Right lobe of liver (tissue), 6 donors: ENCODE measurements at regions not wholly inside any gene's neighbourhood (a gene's known extent, or its start where the extent isn't known, plus 50 kb on each side); places are given as distances from the start of the nearest gene placed in this dataset.

Experiments used
- ATAC-seq, 4 donors: fragments of 200-7000 bp; cut with Tn5 transposase; one replicate each; pipeline ENCODE4 v1.9.1; 2020; ENCODE audit warnings: mild to moderate bottlenecking in 4 of 4, moderate library complexity in 4 of 4
- DNase-seq, 3 donors: peaks; one replicate each; pipeline ENCODE4 v3.0.0-alpha.2; 2020
- H3K27ac ChIP-seq, 3 donors: fragments of 200-600 bp; one replicate each; pipeline ENCODE4 v1.8.0; 2022
- H3K27me3 ChIP-seq, 2 donors: fragments of 200-600 bp; one replicate each; pipeline ENCODE4 v1.8.0; 2022
- H3K36me3 ChIP-seq, 4 donors: fragments of 200-600 bp; sonication (generic) in 1 of 4; one replicate each; pipeline versions ENCODE4 v1.5.1 to v1.8.0; 2017 to 2022; ENCODE audit warnings: control low read depth in 1 of 4
- H3K4me1 ChIP-seq, 4 donors: fragments of 200-600 bp; sonication (generic) in 1 of 4; one replicate each; pipeline versions ENCODE4 v1.5.1 to v1.8.0; 2017 to 2022; ENCODE audit warnings: control low read depth in 1 of 4
- H3K4me3 ChIP-seq, 3 donors: fragments of 200-600 bp; one replicate each; pipeline ENCODE4 v1.8.0; 2022
- H3K9me3 ChIP-seq, 4 donors: fragments of 200-600 bp; sonication (generic) in 1 of 4; one replicate each; pipeline versions ENCODE4 v1.5.1 to v1.8.0; 2017 to 2022; ENCODE audit warnings: control low read depth in 1 of 4
- CTCF ChIP-seq, 4 donors: fragments of 200-600 bp in 3 of 4; fragments of 450-650 bp in 1 of 4; IDR thresholded peaks; one replicate each; pipeline versions ENCODE4 v1.5.1 to v1.8.0; 2016 to 2022; ENCODE audit warnings: antibody characterized with exemption in 4 of 4, mild to moderate bottlenecking in 2 of 4
- POLR2A ChIP-seq: fragments of 450-650 bp; IDR thresholded peaks from one replicate; pipeline ENCODE4 v1.6.1; 2017; ENCODE audit warnings: antibody characterized with exemption, mild to moderate bottlenecking
- WGBS: methylation state at CpG from one replicate; pipeline ENCODE4 v1.1.6; 2018; ENCODE audit warnings: low coverage, low lambda C conversion rate; ENCODE audit not compliant: insufficient coverage; ENCODE audit errors: missing lambda C conversion rate; 5-methylcytosine and 5-hydroxymethylcytosine counted together
- intact Hi-C, 2 donors: fragments of 100-400 bp; cut with DNase I; formaldehyde crosslinking; loops; one replicate each; pipeline versions ENCODE4 v1.11.2 to v1.14.1; 2022
- donor health status: DM: no; HTN: yes; CAD: no.
- donor health status: DM: no; HTN: no; CAD: no.
- donor health status: DM: no; HTN: no; CAD: no.
- donor health status: DM: no; HTN: yes; CAD: no.
- donor health status: DM: no; HTN: yes; CAD: no.

- intact Hi-C loops: no loop called here
- 76% methylated on average over 1 of the region's 1 CpG for WGBS
- Histone ChIP-seq H3K27ac (no peak overlapping the region), H3K9me3 (no peaks in the 10 kb centered on the region), H3K4me1 (no peaks in the 10 kb centered on the region), H3K36me3 (no peaks in the 10 kb centered on the region), H3K27me3 (no peaks in the 10 kb centered on the region), H3K4me3 (no peak overlapping the region)
- no peak for TF ChIP-seq POLR2A
- TF ChIP-seq CTCF (IDR thresholded peaks at IDR 0.05): no peak
- ATAC-seq: no peak
- DNase-seq: no peak
Observed at GRCh38 chr15:36053746-36054145, 507.8 kb upstream of the DPH6 start.

DNA sequence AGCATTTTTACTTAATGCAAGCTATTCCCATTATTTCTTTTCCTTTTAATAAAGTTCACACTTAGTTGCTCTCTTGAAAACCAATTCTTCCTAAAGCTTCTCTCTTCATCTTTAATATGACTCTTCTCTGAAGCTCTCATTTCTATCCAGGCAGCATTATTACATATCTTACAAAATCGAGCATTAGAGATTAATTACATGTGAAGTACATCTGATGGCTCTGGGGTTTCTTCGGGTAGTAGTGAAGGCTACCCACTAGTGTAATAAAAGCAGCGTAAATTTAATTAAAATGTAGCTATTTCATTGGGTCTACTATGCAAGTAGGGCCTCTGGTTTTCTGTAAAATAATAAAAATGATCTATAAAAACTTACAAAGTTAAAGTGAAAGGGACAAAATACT is 513.6 kb upstream of the DPH6 start:
- no peak for DNase-seq
- Histone ChIP-seq H3K27me3 (no peaks in the 10 kb centered on the region), H3K4me1 (no peaks in the 10 kb centered on the region), H3K36me3 (no peaks in the 10 kb centered on the region), H3K27ac (no peak overlapping the region), H3K9me3 (no peaks in the 10 kb centered on the region), H3K4me3 (no peak overlapping the region)
- TF ChIP-seq CTCF (IDR thresholded peaks at IDR 0.05) (no peak), POLR2A (no peak)
- intact Hi-C loops: no loop called here
- WGBS: 60% methylated on average over 3 of the region's 3 CpGs
- ATAC-seq: no peak

DNA sequence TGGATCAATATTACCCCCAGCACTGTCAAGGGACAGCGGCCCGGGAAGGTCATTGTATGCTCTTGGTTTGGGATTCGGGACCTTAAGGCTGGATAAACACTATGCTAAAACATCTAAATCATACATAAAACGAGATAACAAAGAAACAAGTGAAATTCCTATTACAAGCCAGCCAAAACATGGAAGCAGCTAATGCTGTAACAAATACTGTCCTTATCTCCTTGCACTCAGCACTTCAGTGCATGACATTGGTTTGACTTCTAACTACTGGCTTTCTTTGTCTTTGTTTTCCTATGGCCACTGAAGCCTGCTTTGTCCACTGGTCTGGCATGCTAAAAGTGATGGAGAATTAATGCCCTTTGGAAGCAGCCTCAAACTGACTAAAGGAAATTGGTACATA is 516.4 kb upstream of the DPH6 start:
- 16% methylated on average over 4 of the region's 4 CpGs for WGBS
- intact Hi-C loops: no loop called here
- DNase-seq (no peak), ATAC-seq (no peak)
- TF ChIP-seq CTCF (IDR thresholded peaks at IDR 0.05) (no peak), POLR2A (no peak)
- Histone ChIP-seq H3K4me3 (no peak overlapping the region), H3K27ac (no peak overlapping the region), H3K36me3 (no peaks in the 10 kb centered on the region), H3K27me3 (no peaks in the 10 kb centered on the region), H3K9me3 (no peaks in the 10 kb centered on the region), H3K4me1 (no peaks in the 10 kb centered on the region)

GRCh38 chr15:36066757-36067156 is 512.7 kb upstream of the CDIN1 start:
- DNase-seq: no peak
- ATAC-seq: no peak

More at GRCh38 chr15:36066757-36067156, 512.7 kb upstream of the CDIN1 start:
- Histone ChIP-seq H3K36me3 (no peaks in the 10 kb centered on the region), H3K9me3 (no peaks in the 10 kb centered on the region), H3K27ac (no peak overlapping the region), H3K27me3 (no peaks in the 10 kb centered on the region), H3K4me3 (no peak overlapping the region), H3K4me1 (no peaks in the 10 kb centered on the region)
- WGBS: no CpG with 5 or more reads among the region's 3 CpGs
- intact Hi-C loops: no loop called here
- no peak for TF ChIP-seq CTCF (IDR thresholded peaks at IDR 0.05)
- no peak for TF ChIP-seq POLR2A
